ENCODE measurements at regions not wholly inside any gene's neighbourhood (a gene's known extent, or its start where the extent isn't known, plus 50 kb on each side); places are given as distances from the start of the nearest gene placed in this dataset.
"Not testable (repeated sequence)": the region's sequence is repeated elsewhere in the genome, so short reads cannot be mapped to it uniquely, and the experiment has no call there.

GRCh38 chr1:94362466-94363058, 55.6 kb upstream of the ABCD3 start:
- H3K36me3 ChIP-seq (replicated peaks; ENCODE audit: control insufficient read depth, insufficient read depth, low read length) = no peaks in the 10 kb centered on the region
- no peaks in the 10 kb centered on the region for H3K27me3 ChIP-seq (ENCODE audit: control insufficient read depth, insufficient read depth, low read length)
- no peak overlapping the region for H3K4me3 ChIP-seq (ENCODE audit: insufficient read depth, low read depth, low read length)
- DNase-seq = no peak

GRCh38 chr1:94358630-94359599, 59.3 kb upstream of the ABCD3 start:
- no peaks in the 10 kb centered on the region for H3K27me3 ChIP-seq (ENCODE audit: control insufficient read depth, insufficient read depth, low read length)
- no peak for DNase-seq
- H3K4me3 ChIP-seq (ENCODE audit: insufficient read depth, low read depth, low read length) = no peak overlapping the region
- H3K36me3 ChIP-seq (replicated peaks; ENCODE audit: control insufficient read depth, insufficient read depth, low read length) = no peaks in the 10 kb centered on the region

- no peaks in the 10 kb centered on the region for H3K27me3 ChIP-seq (ENCODE audit: control insufficient read depth, insufficient read depth, low read length)
- no peaks in the 10 kb centered on the region for H3K36me3 ChIP-seq (replicated peaks; ENCODE audit: control insufficient read depth, insufficient read depth, low read length)
- DNase-seq = no peak
- no peak overlapping the region for H3K4me3 ChIP-seq (ENCODE audit: insufficient read depth, low read depth, low read length)
Observed at GRCh38 chr1:94357661-94358060, 60.5 kb upstream of the ABCD3 start.

DNA sequence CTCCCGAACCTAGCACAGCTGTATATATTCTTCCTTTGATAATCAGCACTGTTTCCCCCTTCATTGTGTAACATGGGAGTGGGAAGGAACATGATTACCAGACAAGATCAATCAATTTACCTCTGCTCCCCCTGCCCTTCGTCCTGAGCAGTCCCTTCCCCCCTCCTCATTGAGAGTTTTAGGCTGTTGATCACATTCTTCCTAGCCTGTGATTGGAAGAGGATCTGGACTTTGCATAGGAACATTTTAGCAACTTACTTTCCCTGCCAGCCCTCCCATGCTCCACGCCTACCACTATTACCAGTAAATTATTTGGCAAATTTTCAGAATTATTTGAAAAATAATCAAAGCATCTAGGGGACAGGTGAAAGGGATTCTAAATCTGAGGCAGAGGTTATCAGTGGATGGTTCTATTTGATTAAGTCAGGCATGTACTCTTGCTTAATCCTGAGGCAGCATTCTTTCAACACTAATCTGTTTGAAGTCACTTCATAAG, 62.7 kb upstream of the ABCD3 start:
- Histone ChIP-seq H3K27me3 (ENCODE audit: control insufficient read depth, insufficient read depth, low read length) (no peaks in the 10 kb centered on the region), H3K4me3 (ENCODE audit: insufficient read depth, low read depth, low read length) (no peak overlapping the region), H3K36me3 (replicated peaks; ENCODE audit: control insufficient read depth, insufficient read depth, low read length) (no peaks in the 10 kb centered on the region)
- DNase-seq = no peak

GRCh38 chr1:94351481-94351880, 66.7 kb upstream of the ABCD3 start:
- H3K4me3 ChIP-seq (ENCODE audit: insufficient read depth, low read depth, low read length) = no peak overlapping the region
- no peaks in the 10 kb centered on the region; the same call in 1 of the 2 replicates for H3K27me3 ChIP-seq (ENCODE audit: control insufficient read depth, insufficient read depth, low read length)
- no peak for DNase-seq
- H3K36me3 ChIP-seq (replicated peaks; ENCODE audit: control insufficient read depth, insufficient read depth, low read length) = no peaks in the 10 kb centered on the region

DNA sequence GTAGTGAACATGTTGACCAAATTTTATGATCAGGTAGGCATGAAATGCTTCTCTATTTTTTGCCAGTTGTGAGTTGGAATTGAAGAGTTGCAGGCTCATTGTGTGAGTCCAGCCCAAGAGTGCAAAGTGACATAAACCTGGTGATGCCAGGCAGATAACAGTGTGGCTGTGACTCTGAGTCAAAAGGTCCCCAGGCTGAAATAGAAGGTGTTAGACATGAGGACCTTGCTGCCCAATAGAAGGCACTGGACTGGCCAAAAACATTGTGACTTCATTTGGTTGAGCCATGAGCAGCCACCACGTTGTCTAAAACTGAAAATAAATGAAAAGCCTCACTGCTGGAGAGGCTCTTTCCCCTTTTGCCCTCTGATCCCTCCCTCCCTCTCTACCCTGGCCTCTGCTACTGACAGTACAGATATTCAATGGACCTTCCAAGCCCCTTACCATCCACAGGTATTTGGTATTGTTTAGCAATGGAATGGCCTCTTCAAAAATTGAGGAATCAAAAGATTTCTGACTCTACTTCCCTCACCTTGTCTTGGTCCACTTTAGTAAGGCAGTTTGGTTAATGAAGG, 67.8 kb upstream of the ABCD3 start:
- Histone ChIP-seq H3K4me3 (ENCODE audit: insufficient read depth, low read depth, low read length) (no peak overlapping the region), H3K27me3 (ENCODE audit: control insufficient read depth, insufficient read depth, low read length) (no peaks in the 10 kb centered on the region; the same call in 1 of the 2 replicates), H3K36me3 (replicated peaks; ENCODE audit: control insufficient read depth, insufficient read depth, low read length) (no peaks in the 10 kb centered on the region)
- no peak for DNase-seq

GRCh38 chr1:94349853-94350252, 68.3 kb upstream of the ABCD3 start:
- no peak for DNase-seq
- Histone ChIP-seq H3K27me3 (ENCODE audit: control insufficient read depth, insufficient read depth, low read length) (no peaks in the 10 kb centered on the region; the same call in 1 of the 2 replicates), H3K4me3 (ENCODE audit: insufficient read depth, low read depth, low read length) (no peak overlapping the region), H3K36me3 (replicated peaks; ENCODE audit: control insufficient read depth, insufficient read depth, low read length) (no peaks in the 10 kb centered on the region)

DNA sequence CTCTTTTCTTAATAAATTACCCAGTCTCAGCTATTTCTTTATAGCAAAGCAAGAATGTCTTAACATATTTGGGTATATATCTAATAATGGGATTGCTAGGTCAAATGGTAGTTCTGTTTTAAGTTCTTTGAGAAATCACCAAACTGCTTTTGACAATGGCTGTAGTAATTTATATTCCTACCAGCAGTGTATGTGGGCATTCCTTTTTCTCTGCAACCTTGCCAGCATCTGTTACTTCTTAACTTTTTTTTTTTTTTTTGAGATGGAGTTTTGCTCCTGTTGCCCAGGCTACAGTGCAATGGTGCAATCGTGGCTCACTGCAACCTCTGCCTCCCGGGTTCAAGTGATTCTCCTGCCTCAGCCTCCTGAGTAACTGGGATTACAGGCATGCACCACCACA, 69.8 kb upstream of the ABCD3 start:
- H3K4me3 ChIP-seq (ENCODE audit: insufficient read depth, low read depth, low read length); H3K36me3 ChIP-seq (replicated peaks; ENCODE audit: control insufficient read depth, insufficient read depth, low read length); H3K27me3 ChIP-seq (ENCODE audit: control insufficient read depth, insufficient read depth, low read length); DNase-seq: not testable (repeated sequence)

GRCh38 chr1:94345148-94345721, 73.0 kb upstream of the ABCD3 start:
- no peak for DNase-seq
- no peak overlapping the region for H3K4me3 ChIP-seq (ENCODE audit: insufficient read depth, low read depth, low read length)
- H3K27me3 ChIP-seq (ENCODE audit: control insufficient read depth, insufficient read depth, low read length) = no peaks in the 10 kb centered on the region; the same call in 1 of the 2 replicates
- no peaks in the 10 kb centered on the region for H3K36me3 ChIP-seq (replicated peaks; ENCODE audit: control insufficient read depth, insufficient read depth, low read length)

GRCh38 chr1:94342416-94342815, 75.8 kb upstream of the ABCD3 start:
- Histone ChIP-seq H3K27me3 (ENCODE audit: control insufficient read depth, insufficient read depth, low read length) (no peaks in the 10 kb centered on the region; the same call in 1 of the 2 replicates), H3K36me3 (replicated peaks; ENCODE audit: control insufficient read depth, insufficient read depth, low read length) (no peaks in the 10 kb centered on the region), H3K4me3 (ENCODE audit: insufficient read depth, low read depth, low read length) (no peak overlapping the region)
- no peak for DNase-seq

GRCh38 chr1:94339206-94339927, 78.8 kb upstream of the ABCD3 start:
- no peaks in the 10 kb centered on the region; the same call in 1 of the 2 replicates for H3K27me3 ChIP-seq (ENCODE audit: control insufficient read depth, insufficient read depth, low read length)
- no peak overlapping the region for H3K4me3 ChIP-seq (ENCODE audit: insufficient read depth, low read depth, low read length)
- DNase-seq = no peak
- no peaks in the 10 kb centered on the region for H3K36me3 ChIP-seq (replicated peaks; ENCODE audit: control insufficient read depth, insufficient read depth, low read length)

GRCh38 chr1:94336991-94337390, 81.2 kb upstream of the ABCD3 start:
- DNase-seq = no peak
- H3K4me3 ChIP-seq (ENCODE audit: insufficient read depth, low read depth, low read length) = no peak overlapping the region
- no peaks in the 10 kb centered on the region; the same call in 1 of the 2 replicates for H3K27me3 ChIP-seq (ENCODE audit: control insufficient read depth, insufficient read depth, low read length)
- no peaks in the 10 kb centered on the region for H3K36me3 ChIP-seq (replicated peaks; ENCODE audit: control insufficient read depth, insufficient read depth, low read length)

DNA sequence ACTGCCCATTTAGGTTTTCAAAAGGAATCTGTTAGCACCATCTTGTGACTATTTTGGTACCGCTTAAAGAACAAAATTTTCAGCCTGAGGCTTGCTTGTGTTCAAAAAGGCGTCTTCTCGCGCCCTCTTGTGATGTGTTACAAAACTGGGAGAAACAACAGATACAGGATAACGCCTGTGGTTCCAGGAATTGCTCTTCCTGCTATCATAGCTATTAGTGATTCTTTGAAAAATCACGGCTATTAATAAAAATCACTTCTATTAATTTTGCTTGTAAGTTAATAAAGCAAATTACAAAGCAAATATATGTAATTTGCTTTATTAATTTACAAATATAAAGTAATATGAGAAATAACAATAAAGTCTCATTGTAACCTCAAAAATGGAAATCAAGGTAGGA, 82.2 kb upstream of the ABCD3 start:
- H3K36me3 ChIP-seq (replicated peaks; ENCODE audit: control insufficient read depth, insufficient read depth, low read length) = no peaks in the 10 kb centered on the region
- no peaks in the 10 kb centered on the region; the same call in 1 of the 2 replicates for H3K27me3 ChIP-seq (ENCODE audit: control insufficient read depth, insufficient read depth, low read length)
- no peak overlapping the region for H3K4me3 ChIP-seq (ENCODE audit: insufficient read depth, low read depth, low read length)
- DNase-seq = peak; percentile 22

DNA sequence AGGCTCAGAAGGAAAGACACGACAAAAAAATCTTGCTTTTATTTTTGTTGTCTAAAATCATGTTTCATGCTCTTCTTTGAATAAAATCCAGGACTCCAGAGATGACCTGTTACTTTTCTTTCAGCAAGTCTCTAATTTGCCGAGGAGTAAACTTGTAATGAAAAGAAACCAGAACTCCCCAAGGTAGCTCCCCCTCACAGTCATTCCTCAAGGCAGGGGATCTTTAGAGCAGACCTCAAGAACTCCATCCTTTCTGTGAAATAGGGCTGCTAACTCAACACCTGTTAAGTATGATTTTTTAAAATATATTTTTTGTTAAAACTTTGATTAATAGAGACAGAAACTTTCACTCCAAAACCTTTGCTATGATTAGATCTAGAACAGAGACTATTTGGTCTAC, 82.7 kb upstream of the ABCD3 start:
- no peak for DNase-seq
- H3K27me3 ChIP-seq (ENCODE audit: control insufficient read depth, insufficient read depth, low read length) = no peaks in the 10 kb centered on the region; the same call in 1 of the 2 replicates

More for the DNA sequence above, 82.7 kb upstream of the ABCD3 start:
- no peaks in the 10 kb centered on the region for H3K36me3 ChIP-seq (replicated peaks; ENCODE audit: control insufficient read depth, insufficient read depth, low read length)
- no peak overlapping the region for H3K4me3 ChIP-seq (ENCODE audit: insufficient read depth, low read depth, low read length)

All from H7 (cell line).